K562 (cell line): ENCODE measurements at regions not wholly inside any gene's neighbourhood (a gene's known extent, or its start where the extent isn't known, plus 50 kb on each side); places are given as distances from the start of the nearest gene placed in this dataset.

ENCODE experiments used
- ATAC-seq: fragments of 200-7000 bp; cut with Tn5 transposase; 3 replicates; pipeline ENCODE4 v1.9.1; 2020; ENCODE audit warnings: moderate library complexity
- BruUV-seq: library from RNA; stranded (reverse); fragments of 400-500 nt; replicated peaks from 2 replicates; lab custom pipeline; 2021; lab: Mats Ljungman, UMichigan
- CTCF ChIA-PET: fragments of 300-600 bp; formaldehyde crosslinking; extraction: SDS; loops from one replicate; lab custom pipeline; 2021; ENCODE audit warnings: low intra/inter-chr PET ratio; lab: Yijun Ruan, JAX
- POLR2A ChIA-PET: fragments of 300-600, 350-650 bp; sonication (Branson Sonifier 250); formaldehyde crosslinking; extraction: SDS; loops from one replicate; lab custom pipeline; 2021; ENCODE audit warnings: antibody characterized with exemption, inconsistent platforms; lab: Yijun Ruan, JAX
- DNase-seq, 4 experiments: peaks; one replicate each; pipeline versions ENCODE4 v3.0.0 to v3.0.0-alpha.2; 2011 to 2018; ENCODE audit warnings: low spot score in 3 of 4, mixed read lengths in 3 of 4; ENCODE audit errors: extremely low read depth in 1 of 4
- FAIRE-seq: peaks from 2 replicates; lab custom pipeline; 2011; peaks lifted over from hg19 to GRCh38; lab: Jason Lieb, UNC
- H2AFZ ChIP-seq: 2 replicates; pipeline ENCODE4 v1.6.0; 2011; ENCODE audit warnings: low read depth, low read length, control low read depth, inconsistent platforms
- H3K27ac ChIP-seq: fragments of 200-600 bp; 3 replicates; pipeline ENCODE4 v1.8.0; 2011; ENCODE audit warnings: low read depth, mild to moderate bottlenecking, control low read depth, inconsistent platforms, low read length, moderate library complexity, mixed read lengths; ENCODE audit errors: extremely low read depth
- H3K27me3 ChIP-seq, 2 experiments: fragments of 300-600 bp in 1 of 2; 2 replicates in 1 of 2; 3 replicates in 1 of 2; pipeline versions ENCODE4 v1.6.0 to v1.8.0; 2011; ENCODE audit warnings: inconsistent platforms in 2 of 2, low read length in 2 of 2, mild to moderate bottlenecking in 1 of 2, mixed read lengths in 1 of 2, moderate library complexity in 1 of 2; ENCODE audit not compliant: control insufficient read depth in 2 of 2, insufficient read depth in 2 of 2
- H3K36me3 ChIP-seq: fragments of 300-600 bp; 3 replicates; pipeline ENCODE4 v1.8.0; 2011; ENCODE audit warnings: mild to moderate bottlenecking, low read length, inconsistent platforms; ENCODE audit not compliant: control insufficient read depth, insufficient read depth
- H3K4me1 ChIP-seq, 2 experiments: fragments of 200-600 bp in 1 of 2; replicated peaks in 1 of 2; 2 replicates in 1 of 2; 3 replicates in 1 of 2; pipeline versions ENCODE4 v1.5.1 to v1.8.0; 2011; ENCODE audit warnings: inconsistent platforms in 2 of 2, low read length in 2 of 2, mild to moderate bottlenecking in 1 of 2, mixed read lengths in 1 of 2, moderate library complexity in 1 of 2; ENCODE audit not compliant: control insufficient read depth in 2 of 2, insufficient read depth in 2 of 2
- H3K4me2 ChIP-seq: 2 replicates; pipeline ENCODE4 v1.6.1; 2011; ENCODE audit warnings: low read length, control low read depth, inconsistent platforms, mixed read lengths; ENCODE audit not compliant: insufficient read depth
- H3K4me3 ChIP-seq: fragments of 200-600 bp; sonication (generic), shearing (Covaris generic); 2 replicates; pipeline ENCODE4 v1.5.1; 2016; ENCODE audit warnings: control low read depth, inconsistent platforms
- H3K79me2 ChIP-seq: fragments of 200-600 bp; 3 replicates; pipeline ENCODE4 v1.8.0; 2011; ENCODE audit warnings: low read length, inconsistent platforms; ENCODE audit not compliant: control insufficient read depth, insufficient read depth
- H3K9ac ChIP-seq, 2 experiments: 2 replicates each; pipeline versions ENCODE4 v1.6.0 to v1.6.1; 2011; ENCODE audit warnings: low read depth in 2 of 2, low read length in 2 of 2, control low read depth in 1 of 2, inconsistent platforms in 1 of 2, mild to moderate bottlenecking in 1 of 2, mixed read lengths in 1 of 2; ENCODE audit not compliant: insufficient read depth in 1 of 2
- H3K9me1 ChIP-seq: one replicate; pipeline ENCODE4 v1.6.0; 2011; ENCODE audit warnings: inconsistent platforms, mild to moderate bottlenecking, low read length, moderate library complexity; ENCODE audit not compliant: control insufficient read depth, insufficient read depth
- H3K9me3 ChIP-seq: replicated peaks from 2 replicates; pipeline ENCODE4 v1.5.1; 2011; ENCODE audit warnings: low read depth, low read length, inconsistent platforms; ENCODE audit not compliant: control insufficient read depth, insufficient read depth
- H4K20me1 ChIP-seq: replicated peaks from 2 replicates; pipeline ENCODE4 v1.6.1; 2011; ENCODE audit warnings: low read length, inconsistent platforms, mixed read lengths; ENCODE audit not compliant: control insufficient read depth, insufficient read depth
- BDP1 ChIP-seq: IDR thresholded peaks from 3 replicates; pipeline ENCODE4 v1.6.1; 2011; ENCODE audit not compliant: insufficient read length, insufficient read depth
- BMI1 ChIP-seq: fragments of 150-350 bp; IDR thresholded peaks from 2 replicates; pipeline ENCODE4 v1.6.1; 2014; ENCODE audit warnings: low read length
- MEIS2 ChIP-seq: fragments of 450-650 bp; IDR thresholded peaks from 2 replicates; pipeline ENCODE4 v1.6.1; 2014; ENCODE audit warnings: mild to moderate bottlenecking; ENCODE audit not compliant: partially characterized antibody
- MTA2 ChIP-seq: fragments of 450-650 bp; IDR thresholded peaks from 2 replicates; pipeline ENCODE4 v1.6.1; 2016; ENCODE audit warnings: low read depth
- NFE2L1 ChIP-seq: fragments of 450-650 bp; IDR thresholded peaks from 2 replicates; pipeline ENCODE4 v1.6.1; 2016; ENCODE audit warnings: missing genetic modification characterization, low read depth, mild to moderate bottlenecking, missing compliant biosample characterization, moderate library complexity, borderline replicate concordance
- SMARCA4 ChIP-seq: fragments of 450-650 bp; IDR thresholded peaks from 2 replicates; pipeline ENCODE4 v1.6.1; 2016
- SP1 ChIP-seq: sonication (generic); formaldehyde crosslinking; IDR thresholded peaks from 2 replicates; pipeline ENCODE4 v1.8.1; 2022; ENCODE audit warnings: mild to moderate bottlenecking, missing genetic modification reagents
- SRSF3 ChIP-seq: fragments of 200-400 bp; formaldehyde crosslinking; IDR thresholded peaks from 2 replicates; pipeline ENCODE4 v1.6.1; 2016; ENCODE audit warnings: mild to moderate bottlenecking, low read length, moderate library complexity; ENCODE audit not compliant: insufficient read depth
- ZKSCAN8 ChIP-seq: fragments of 200-800 bp; sonication (Bioruptor generic); IDR thresholded peaks from 2 replicates; pipeline ENCODE4 v1.6.1; 2016; ENCODE audit warnings: missing genetic modification characterization, missing compliant biosample characterization
- ZNF609 ChIP-seq: sonication (generic); formaldehyde crosslinking; IDR thresholded peaks from 2 replicates; pipeline ENCODE4 v1.8.1; 2023; ENCODE audit warnings: missing genetic modification reagents, mild to moderate bottlenecking, borderline replicate concordance
- WGBS: fragments of 100-300 bp; shearing (Covaris generic); methylation state at CpG from one replicate; pipeline ENCODE4 v1.1.6; 2016; ENCODE audit warnings: low coverage, mixed read lengths; ENCODE audit not compliant: insufficient coverage; ENCODE audit errors: missing lambda C conversion rate; 5-methylcytosine and 5-hydroxymethylcytosine counted together
- in situ Hi-C: fragments of 300-500 bp; cut with MboI; formaldehyde crosslinking; loops from 4 replicates; pipeline ENCODE4 v1.15.0; 2018; ENCODE audit warnings: inconsistent platforms, mixed read lengths
- intact Hi-C: fragments of 100-400 bp; cut with micrococcal nuclease; formaldehyde crosslinking; loops from 2 replicates; pipeline ENCODE4 v1.14.2; 2022

- ATAC-seq (no peak), FAIRE-seq (no peak), DNase-seq (no peak)
- POLR2A ChIA-PET: no interaction called here
- TF ChIP-seq SRSF3 (no peak), SMARCA4 (no peak), BDP1 (no peak), BMI1 (no peak), SP1 (CRISPR knock-in tag) (no peak), NFE2L1 (tag) (no peak), ZNF609 (CRISPR knock-in tag) (no peak), ZKSCAN8 (CRISPR knock-in tag) (no peak), MEIS2 (no peak), MTA2 (no peak)
- H2AFZ ChIP-seq: no peak overlapping the region
- 2% methylated on average over 5 of the region's 5 CpGs for WGBS
- H3K27me3 ChIP-seq: no peaks in the 10 kb centered on the region
- H3K27ac ChIP-seq: no peak overlapping the region
- no peaks in the 10 kb centered on the region for H3K79me2 ChIP-seq
- no peak overlapping the region for H3K9ac ChIP-seq
- no peak overlapping the region for H3K4me2 ChIP-seq
- CTCF ChIA-PET: no interaction called here
- H3K9me3 ChIP-seq: no peaks in the 10 kb centered on the region
- no peaks in the 10 kb centered on the region for H3K4me1 ChIP-seq
- no TSS peak for BruUV-seq
- H3K4me3 ChIP-seq: no peak overlapping the region
- H3K36me3 ChIP-seq: no peaks in the 10 kb centered on the region
- no peaks in the 10 kb centered on the region for H4K20me1 ChIP-seq
- in situ Hi-C loops (no loop called here), intact Hi-C loops (no loop called here)
- H3K9me1 ChIP-seq: no peaks in the 10 kb centered on the region
These were observed 496.7 kb upstream of the RBFOX1 start for GRCh38 chr16:6835941-6836340.
